Stomach (tissue), 8 donors: ENCODE measurements at regions not wholly inside any gene's neighbourhood (a gene's known extent, or its start where the extent isn't known, plus 50 kb on each side); places are given as distances from the start of the nearest gene placed in this dataset.

Experiments
- DNase-seq, 2 donors: peaks; one replicate each; pipeline versions ENCODE4 v3.0.0 to v3.0.0-alpha.2; 2013 to 2019
- H3K27ac ChIP-seq, 5 donors: fragments of 200-600 bp in 4 of 5; sonication (generic) in 4 of 5; one replicate each; pipeline ENCODE4 v1.5.1; 2013 to 2019; ENCODE audit warnings: mild to moderate bottlenecking in 1 of 5, moderate library complexity in 1 of 5
- H3K27me3 ChIP-seq, 3 donors: fragments of 200-600 bp; sonication (generic); one replicate each; pipeline ENCODE4 v1.5.1; 2017 to 2019; ENCODE audit warnings: mixed run types in 1 of 3
- H3K36me3 ChIP-seq, 4 donors: fragments of 200-600 bp; sonication (generic); 1 replicate in 3 of 4; 2 replicates in 1 of 4; pipeline ENCODE4 v1.5.1; 2016 to 2019
- H3K4me1 ChIP-seq, 4 donors: fragments of 200-600 bp; sonication (generic); one replicate each; pipeline ENCODE4 v1.5.1; 2016 to 2019
- H3K4me3 ChIP-seq, 4 donors: fragments of 200-600 bp; sonication (generic) in 3 of 4; one replicate each; pipeline ENCODE4 v1.5.1; 2016 to 2019; ENCODE audit warnings: mild to moderate bottlenecking in 1 of 4
- H3K9me3 ChIP-seq, 4 donors: fragments of 200-600 bp; sonication (generic); one replicate each; pipeline ENCODE4 v1.5.1; 2016 to 2019
- EP300 ChIP-seq: sonication (generic); formaldehyde crosslinking; IDR thresholded peaks from one replicate; pipeline ENCODE4 v1.6.1; 2017; ENCODE audit warnings: antibody characterized with exemption
- POLR2A ChIP-seq, 4 donors: fragments of 450-650 bp; IDR thresholded peaks; one replicate each; pipeline ENCODE4 v1.6.1; 2016; ENCODE audit warnings: antibody characterized with exemption in 4 of 4, control low read depth in 2 of 4, mild to moderate bottlenecking in 1 of 4, moderate library complexity in 1 of 4
- POLR2AphosphoS5 ChIP-seq, 3 donors: sonication (generic); formaldehyde crosslinking; IDR thresholded peaks; one replicate each; pipeline ENCODE4 v1.6.1; 2016; ENCODE audit warnings: antibody characterized with exemption in 3 of 3
- WGBS, 5 donors: extraction: QIAGEN DNeasy Blood & Tissue Kit in 3 of 5; methylation state at CpG; one replicate each; pipeline versions ENCODE4 v1.1.5 to v1.1.7; 2013 to 2018; 5-methylcytosine and 5-hydroxymethylcytosine counted together
- intact Hi-C: fragments of 100-400 bp; cut with DNase I; formaldehyde crosslinking; loops from one replicate; pipeline ENCODE4 v1.15.1; 2023; ENCODE audit warnings: low total_unique reads
- TF ChIP-seq, protein P1 (sequence below), 7 experiments: fragments of 450-650 bp in 4 of 7; fragments of 200-600 bp in 3 of 7; sonication (generic) in 3 of 7; IDR thresholded peaks; one replicate each; pipeline ENCODE4 v1.5.1; 2016 to 2019; ENCODE audit warnings: antibody characterized with exemption in 7 of 7, control low read depth in 2 of 7, mild to moderate bottlenecking in 1 of 7
- donor health status: healthy with polysubstance abuse.
- donor health status: Bipolar disorder and iron deficiency.
- donor health status: healthy.

DNA sequence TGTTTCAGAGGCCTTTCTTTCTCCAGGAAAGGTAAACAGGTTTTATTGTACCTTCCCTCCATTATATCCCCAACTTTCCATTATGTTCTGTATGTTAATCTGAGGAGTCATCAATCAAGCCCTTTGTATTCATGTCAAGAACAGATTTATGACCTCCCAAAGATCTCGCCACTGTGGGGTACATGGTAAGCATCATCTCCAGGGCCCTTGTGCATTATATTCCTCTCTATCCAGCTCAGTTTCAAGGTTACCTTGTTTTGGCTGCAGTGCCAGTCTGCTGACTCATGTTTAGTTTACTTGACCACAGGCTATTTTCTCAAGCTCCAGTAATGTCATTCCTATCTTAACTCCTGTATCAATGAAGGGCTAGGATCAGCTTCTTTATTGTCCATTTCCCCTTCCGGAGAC is 125.1 kb upstream of the FRMPD4 start:
- peaks cover 0 to 3% (median 0%) of the 10 kb centered on the region in 3 donors for H3K27me3 ChIP-seq
- no peaks in the 10 kb centered on the region for H3K4me1 ChIP-seq
- intact Hi-C loops = no loop called here
- no peaks in the 10 kb centered on the region for H3K36me3 ChIP-seq
- no peak overlapping the region for H3K27ac ChIP-seq
- no peak overlapping the region for H3K4me3 ChIP-seq
- no peak for TF ChIP-seq POLR2AphosphoS5 (IDR thresholded peaks at IDR 0.05)
- TF ChIP-seq, protein P1, sequence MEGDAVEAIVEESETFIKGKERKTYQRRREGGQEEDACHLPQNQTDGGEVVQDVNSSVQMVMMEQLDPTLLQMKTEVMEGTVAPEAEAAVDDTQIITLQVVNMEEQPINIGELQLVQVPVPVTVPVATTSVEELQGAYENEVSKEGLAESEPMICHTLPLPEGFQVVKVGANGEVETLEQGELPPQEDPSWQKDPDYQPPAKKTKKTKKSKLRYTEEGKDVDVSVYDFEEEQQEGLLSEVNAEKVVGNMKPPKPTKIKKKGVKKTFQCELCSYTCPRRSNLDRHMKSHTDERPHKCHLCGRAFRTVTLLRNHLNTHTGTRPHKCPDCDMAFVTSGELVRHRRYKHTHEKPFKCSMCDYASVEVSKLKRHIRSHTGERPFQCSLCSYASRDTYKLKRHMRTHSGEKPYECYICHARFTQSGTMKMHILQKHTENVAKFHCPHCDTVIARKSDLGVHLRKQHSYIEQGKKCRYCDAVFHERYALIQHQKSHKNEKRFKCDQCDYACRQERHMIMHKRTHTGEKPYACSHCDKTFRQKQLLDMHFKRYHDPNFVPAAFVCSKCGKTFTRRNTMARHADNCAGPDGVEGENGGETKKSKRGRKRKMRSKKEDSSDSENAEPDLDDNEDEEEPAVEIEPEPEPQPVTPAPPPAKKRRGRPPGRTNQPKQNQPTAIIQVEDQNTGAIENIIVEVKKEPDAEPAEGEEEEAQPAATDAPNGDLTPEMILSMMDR (IDR thresholded peaks at IDR 0.05) = no peak
- TF ChIP-seq EP300 = no peak
- no peak for TF ChIP-seq POLR2A (IDR thresholded peaks at IDR 0.05)
- WGBS, 5 donors = 36 to 69% (median 51%) methylated on average over 2 of the region's 2 CpGs
- DNase-seq = no peak
- no peaks in the 10 kb centered on the region for H3K9me3 ChIP-seq

DNA sequence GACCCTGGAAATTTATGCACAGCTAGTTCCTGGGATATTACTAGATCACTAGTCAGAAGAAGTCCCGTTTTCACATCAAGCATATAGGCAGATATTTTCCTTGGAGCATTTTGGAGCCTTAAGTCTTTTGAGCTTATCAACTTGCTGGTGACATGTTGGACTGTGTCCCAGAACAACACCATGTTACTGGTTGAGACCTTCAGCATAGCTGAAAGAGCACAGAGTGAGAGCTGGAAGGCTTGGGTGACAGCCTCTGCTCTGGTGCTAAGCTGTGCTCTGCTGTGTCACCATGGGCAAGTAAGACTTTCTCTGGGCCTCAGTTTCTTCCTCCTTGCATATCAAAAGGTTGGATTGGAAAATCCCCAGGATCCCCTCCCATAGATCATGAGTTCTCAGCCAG is 116.6 kb upstream of the FRMPD4 start:
- no peaks in the 10 kb centered on the region for H3K9me3 ChIP-seq
- no peaks in the 10 kb centered on the region for H3K27me3 ChIP-seq
- no peaks in the 10 kb centered on the region for H3K36me3 ChIP-seq
- intact Hi-C loops = no loop called here
- no peak overlapping the region for H3K4me3 ChIP-seq
- H3K4me1 ChIP-seq = no peaks in the 10 kb centered on the region
- no peak overlapping the region for H3K27ac ChIP-seq
- 23 to 53% (median 40%) methylated on average over 1 of the region's 1 CpG for WGBS, 5 donors
- no peak for DNase-seq
- no peak for TF ChIP-seq EP300
- no peak for TF ChIP-seq POLR2AphosphoS5 (IDR thresholded peaks at IDR 0.05)
- TF ChIP-seq, protein P1 (IDR thresholded peaks at IDR 0.05) = no peak
- no peak for TF ChIP-seq POLR2A (IDR thresholded peaks at IDR 0.05)

DNA sequence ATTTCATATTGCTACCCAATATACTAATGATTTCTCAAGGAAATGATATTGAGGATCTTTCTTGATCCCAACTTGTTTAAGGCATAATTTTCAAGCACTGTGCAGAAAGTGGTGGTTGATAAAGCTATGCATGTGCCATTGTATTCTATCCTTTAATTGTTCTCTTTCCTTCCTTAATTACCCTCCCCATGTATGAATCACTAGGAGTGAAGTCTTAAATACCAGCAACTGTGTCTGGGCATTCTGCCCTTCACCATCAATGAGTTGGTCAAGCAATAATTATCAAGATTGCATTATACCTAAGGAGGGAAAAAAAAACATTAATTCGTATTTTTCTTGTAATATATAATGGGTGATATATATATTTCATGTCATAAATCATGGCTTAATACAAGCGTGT is 111.8 kb upstream of the FRMPD4 start:
- TF ChIP-seq POLR2AphosphoS5 (IDR thresholded peaks at IDR 0.05) (no peak), EP300 (no peak), POLR2A (IDR thresholded peaks at IDR 0.05) (no peak)
- TF ChIP-seq, protein P1 (IDR thresholded peaks at IDR 0.05) = no peak
- no peaks in the 10 kb centered on the region for H3K9me3 ChIP-seq
- intact Hi-C loops = no loop called here
- no peak overlapping the region for H3K4me3 ChIP-seq
- H3K36me3 ChIP-seq = no peaks in the 10 kb centered on the region
- no peak overlapping the region for H3K27ac ChIP-seq
- H3K27me3 ChIP-seq = no peaks in the 10 kb centered on the region
- H3K4me1 ChIP-seq = no peaks in the 10 kb centered on the region
- WGBS, 5 donors = 61 to 90% (median 67%) methylated on average over 2 of the region's 2 CpGs
- no peak for DNase-seq

DNA sequence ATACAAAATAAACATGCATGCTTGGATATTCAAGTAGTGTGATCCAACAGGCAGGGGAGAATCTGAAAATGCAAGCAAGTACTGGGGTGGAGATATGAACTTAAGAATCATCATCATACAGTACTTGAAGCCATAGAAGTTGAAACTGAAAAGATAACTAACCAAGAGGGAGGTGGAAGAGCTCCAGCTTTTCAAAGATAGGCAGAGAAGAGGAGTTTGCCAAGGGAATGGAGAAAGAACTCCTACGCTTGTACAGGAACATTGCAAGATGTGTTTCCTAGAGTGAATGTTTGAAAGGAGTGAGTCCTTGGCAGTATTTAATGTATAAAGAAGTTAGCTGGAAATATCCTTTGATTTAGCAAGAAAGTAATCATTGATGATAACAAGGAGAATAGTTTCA is 106.2 kb upstream of the FRMPD4 start:
- no peak for DNase-seq
- Histone ChIP-seq H3K27me3 (no peaks in the 10 kb centered on the region), H3K4me3 (no peak overlapping the region), H3K27ac (no peak overlapping the region), H3K4me1 (no peaks in the 10 kb centered on the region), H3K36me3 (no peaks in the 10 kb centered on the region), H3K9me3 (no peaks in the 10 kb centered on the region)
- TF ChIP-seq POLR2A (IDR thresholded peaks at IDR 0.05) = no peak
- TF ChIP-seq EP300 = no peak
- TF ChIP-seq POLR2AphosphoS5 (IDR thresholded peaks at IDR 0.05) = no peak
- TF ChIP-seq, protein P1 (IDR thresholded peaks at IDR 0.05) = no peak
- intact Hi-C loops = no loop called here
- 40 to 95% (median 85%) methylated on average over 1 of the region's 1 CpG for WGBS, 5 donors
